Retinal pigment epithelial cell (primary cell): ENCODE measurements at regions not wholly inside any gene's neighbourhood (a gene's known extent, or its start where the extent isn't known, plus 50 kb on each side); places are given as distances from the start of the nearest gene placed in this dataset.
"Not testable (repeated sequence)": the region's sequence is repeated elsewhere in the genome, so short reads cannot be mapped to it uniquely, and the experiment has no call there.

Source experiments
- DNase-seq: peaks from one replicate; pipeline ENCODE4 v3.0.0-alpha.2; 2010; ENCODE audit warnings: low read depth
- H3K4me3 ChIP-seq: 2 replicates; pipeline ENCODE4 v1.5.1; 2011; ENCODE audit warnings: mild to moderate bottlenecking, low read length, control low read depth, moderate library complexity
- CTCF ChIP-seq: conservative IDR thresholded peaks from 2 replicates; pipeline ENCODE4 v1.5.1; 2011; ENCODE audit warnings: low read depth, low read length, control low read depth, inconsistent platforms

- H3K4me3 ChIP-seq = no peak overlapping the region
- no peak for DNase-seq
- no peak for TF ChIP-seq CTCF
Measured at GRCh38 chr10:56123247-56123646, 237.8 kb downstream of the ZWINT start.

GRCh38 chr10:56116684-56117083 is 244.4 kb downstream of the ZWINT start:
- H3K4me3 ChIP-seq = no peak overlapping the region
- no peak for DNase-seq
- TF ChIP-seq CTCF = peak; percentile 51

- no peak for TF ChIP-seq CTCF
- no peak for DNase-seq
- no peak overlapping the region for H3K4me3 ChIP-seq
Measured at GRCh38 chr10:56109454-56109853, 251.6 kb downstream of the ZWINT start.

- H3K4me3 ChIP-seq = no peak overlapping the region
- no peak for DNase-seq
- TF ChIP-seq CTCF = no peak
Measured at GRCh38 chr10:56104923-56105322, 256.1 kb downstream of the ZWINT start.

- DNase-seq = no peak
- no peak overlapping the region for H3K4me3 ChIP-seq
- no peak for TF ChIP-seq CTCF
Measured at GRCh38 chr10:56104487-56104886, 256.6 kb downstream of the ZWINT start.

GRCh38 chr10:56096226-56096517 is 264.9 kb downstream of the ZWINT start:
- no peak for DNase-seq
- no peak for TF ChIP-seq CTCF
- no peak overlapping the region for H3K4me3 ChIP-seq

- no peak overlapping the region for H3K4me3 ChIP-seq
- TF ChIP-seq CTCF = no peak
- no peak for DNase-seq
Measured at GRCh38 chr10:56095506-56096225, 265.4 kb downstream of the ZWINT start.

GRCh38 chr10:56093645-56094044 is 267.4 kb downstream of the ZWINT start:
- DNase-seq, H3K4me3 ChIP-seq: not testable (repeated sequence)
